ENCODE measurements at regions not wholly inside any gene's neighbourhood (a gene's known extent, or its start where the extent isn't known, plus 50 kb on each side); places are given as distances from the start of the nearest gene placed in this dataset.
A peak's percentile ranks its signal among the peaks of the same experiment; 100 is the strongest.

DNA sequence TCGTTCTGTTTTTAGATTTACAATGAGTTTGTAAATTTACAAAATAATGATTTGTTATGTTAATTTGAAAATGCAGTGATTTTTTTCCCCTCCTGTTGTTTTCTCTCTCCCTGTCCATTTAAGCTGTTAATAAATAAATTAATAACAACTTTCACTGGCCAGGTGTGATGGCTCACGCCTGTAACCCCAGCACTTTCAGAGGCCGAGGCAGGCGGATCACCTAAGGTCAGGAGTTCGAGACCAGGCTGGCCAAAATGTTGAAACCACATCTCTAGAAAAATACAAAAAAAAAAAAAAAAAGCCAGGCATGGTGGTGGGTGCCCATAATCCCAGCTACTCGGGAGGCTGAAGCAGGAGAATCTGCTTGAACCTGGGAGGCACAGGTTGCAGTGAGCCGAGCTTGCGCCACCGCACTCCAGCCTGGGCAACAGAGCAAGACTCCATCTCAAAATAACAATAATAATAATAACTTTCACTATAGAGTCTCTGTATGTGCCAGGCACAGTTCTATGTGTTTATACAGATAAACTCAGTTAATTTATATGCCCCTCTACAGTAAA lies 229.2 kb upstream of the ARGLU1 start:
- Histone ChIP-seq H3K36me3 (no peaks in the 10 kb centered on the region), H3K4me1 (no peaks in the 10 kb centered on the region), H3K9me3 (no peaks in the 10 kb centered on the region), H3K27me3 (no peaks in the 10 kb centered on the region), H3K27ac (no peak overlapping the region), H3K4me3 (no peak overlapping the region)
- no peak for ATAC-seq
- no peak for DNase-seq
- no peak for TF ChIP-seq POLR2A (IDR thresholded peaks at IDR 0.05)
- TF ChIP-seq, protein P1, sequence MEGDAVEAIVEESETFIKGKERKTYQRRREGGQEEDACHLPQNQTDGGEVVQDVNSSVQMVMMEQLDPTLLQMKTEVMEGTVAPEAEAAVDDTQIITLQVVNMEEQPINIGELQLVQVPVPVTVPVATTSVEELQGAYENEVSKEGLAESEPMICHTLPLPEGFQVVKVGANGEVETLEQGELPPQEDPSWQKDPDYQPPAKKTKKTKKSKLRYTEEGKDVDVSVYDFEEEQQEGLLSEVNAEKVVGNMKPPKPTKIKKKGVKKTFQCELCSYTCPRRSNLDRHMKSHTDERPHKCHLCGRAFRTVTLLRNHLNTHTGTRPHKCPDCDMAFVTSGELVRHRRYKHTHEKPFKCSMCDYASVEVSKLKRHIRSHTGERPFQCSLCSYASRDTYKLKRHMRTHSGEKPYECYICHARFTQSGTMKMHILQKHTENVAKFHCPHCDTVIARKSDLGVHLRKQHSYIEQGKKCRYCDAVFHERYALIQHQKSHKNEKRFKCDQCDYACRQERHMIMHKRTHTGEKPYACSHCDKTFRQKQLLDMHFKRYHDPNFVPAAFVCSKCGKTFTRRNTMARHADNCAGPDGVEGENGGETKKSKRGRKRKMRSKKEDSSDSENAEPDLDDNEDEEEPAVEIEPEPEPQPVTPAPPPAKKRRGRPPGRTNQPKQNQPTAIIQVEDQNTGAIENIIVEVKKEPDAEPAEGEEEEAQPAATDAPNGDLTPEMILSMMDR (IDR thresholded peaks at IDR 0.05), result no peak
- WGBS (ENCODE audit: insufficient coverage, low coverage, low lambda C conversion rate, missing lambda C conversion rate), result 33% methylated on average over 7 of the region's 9 CpGs
- intact Hi-C loops (cut with DNase I), result no loop called here

DNA sequence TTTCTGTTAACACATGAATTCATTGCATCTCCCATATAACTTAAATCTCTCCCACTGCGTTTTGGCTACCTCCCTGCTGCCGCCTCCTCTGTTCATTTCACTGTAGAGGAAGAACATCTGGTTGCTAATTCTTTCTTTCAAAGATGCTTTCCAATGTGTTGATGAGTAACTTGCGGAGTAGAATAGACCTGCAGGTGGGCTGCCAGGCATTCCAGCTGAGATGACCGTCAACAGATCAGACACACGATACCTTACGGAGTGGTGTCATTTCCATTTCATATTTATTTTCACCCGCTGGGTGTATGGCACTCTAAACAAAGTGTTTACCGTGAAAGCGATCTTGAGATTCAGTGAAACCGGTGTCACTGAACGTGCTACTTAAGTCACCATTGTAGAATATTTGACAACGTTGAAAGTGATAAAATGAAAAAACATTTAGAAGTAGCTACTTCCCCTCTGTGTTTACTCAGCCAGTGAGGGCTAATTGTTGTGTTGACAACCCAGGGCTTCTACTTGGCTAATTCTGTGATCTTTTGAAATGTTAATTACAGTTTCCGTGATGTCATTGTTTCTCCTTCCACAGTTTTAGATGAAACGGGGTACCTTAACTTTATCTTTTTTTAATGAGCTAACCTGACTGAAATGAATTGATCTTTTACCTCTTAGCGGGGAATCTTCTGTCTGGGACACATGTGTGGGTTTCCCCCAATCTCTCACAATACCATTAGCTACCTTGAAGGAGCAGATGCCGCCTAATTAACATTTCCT lies 228.5 kb upstream of the ARGLU1 start:
- DNase-seq (no peak), ATAC-seq (peak in 1 of 4 donors; percentile 27)
- intact Hi-C loops (cut with DNase I), result no loop called here
- TF ChIP-seq, protein P1 (IDR thresholded peaks at IDR 0.05), result no peak
- TF ChIP-seq POLR2A (IDR thresholded peaks at IDR 0.05), result no peak
- no peaks in the 10 kb centered on the region for H3K4me1 ChIP-seq
- WGBS (ENCODE audit: insufficient coverage, low coverage, low lambda C conversion rate, missing lambda C conversion rate), result 21% methylated on average over 16 of the region's 16 CpGs
- H3K27ac ChIP-seq, result peak overlapping the region in 2 of 3 donors; percentile 10 to 12
- no peaks in the 10 kb centered on the region for H3K9me3 ChIP-seq
- no peaks in the 10 kb centered on the region for H3K27me3 ChIP-seq
- peak overlapping the region in 2 of 3 donors; percentile 4 to 21 for H3K4me3 ChIP-seq
- H3K36me3 ChIP-seq, result no peaks in the 10 kb centered on the region

DNA sequence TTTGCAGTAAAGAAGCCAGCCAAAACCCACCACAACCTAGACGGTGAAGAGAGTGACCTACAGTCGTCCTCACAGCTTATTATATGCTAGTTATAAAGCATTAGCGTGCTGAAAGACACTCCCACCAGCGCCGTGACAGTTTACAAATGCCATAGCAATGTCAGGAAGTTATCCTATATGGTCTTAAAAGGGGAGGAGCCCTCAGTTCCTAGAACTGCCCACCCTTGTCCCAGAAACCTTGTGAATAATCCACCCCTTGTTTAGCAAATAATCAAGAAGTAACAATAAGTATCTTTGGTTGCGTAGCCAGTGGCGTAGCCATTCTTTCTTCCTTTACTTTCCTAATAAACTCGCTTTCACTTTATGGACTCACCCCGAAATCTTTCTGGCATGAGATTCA lies 227.9 kb upstream of the ARGLU1 start:
- Histone ChIP-seq H3K36me3 (no peaks in the 10 kb centered on the region), H3K9me3 (no peaks in the 10 kb centered on the region), H3K27ac (peak overlapping the region in 2 of 3 donors; percentile 10 to 12), H3K4me1 (no peaks in the 10 kb centered on the region), H3K4me3 (peak overlapping the region in 2 of 3 donors; percentile 4 to 21), H3K27me3 (no peaks in the 10 kb centered on the region)
- WGBS (ENCODE audit: insufficient coverage, low coverage, low lambda C conversion rate, missing lambda C conversion rate), result 16% methylated on average over 9 of the region's 9 CpGs
- ATAC-seq, result peak in 3 of 4 donors; percentile 19 to 39 (median 32)
- intact Hi-C loops (cut with DNase I), result no loop called here
- TF ChIP-seq POLR2A (IDR thresholded peaks at IDR 0.05), result no peak
- TF ChIP-seq, protein P1 (IDR thresholded peaks at IDR 0.05), result no peak
- DNase-seq, result no peak

DNA sequence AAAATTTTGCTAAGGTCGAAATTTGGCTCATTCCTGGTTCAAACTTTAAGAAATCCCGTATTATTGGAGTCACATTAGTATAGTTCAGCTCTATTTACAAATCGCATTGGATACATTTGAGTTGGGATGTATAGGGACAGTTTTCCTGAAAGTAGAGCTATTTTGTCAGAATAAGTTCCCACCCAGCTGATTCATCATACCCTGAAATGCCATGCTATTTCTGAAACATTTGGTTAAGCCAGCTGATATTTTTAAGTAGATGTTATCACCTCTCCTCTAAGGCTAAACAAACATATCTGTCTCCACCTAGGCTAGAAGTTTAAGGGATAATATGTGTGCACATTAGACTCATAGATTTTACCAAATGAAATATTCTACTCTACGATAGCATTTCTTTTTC lies 226.2 kb upstream of the ARGLU1 start:
- ATAC-seq, result no peak
- DNase-seq, result no peak

More for the DNA sequence above, 226.2 kb upstream of the ARGLU1 start:
- no peaks in the 10 kb centered on the region for H3K9me3 ChIP-seq
- no peaks in the 10 kb centered on the region for H3K4me1 ChIP-seq
- H3K36me3 ChIP-seq, result no peaks in the 10 kb centered on the region
- no peak overlapping the region for H3K4me3 ChIP-seq
- intact Hi-C loops (cut with DNase I), result no loop called here
- no peak overlapping the region for H3K27ac ChIP-seq
- 44% methylated on average over 4 of the region's 4 CpGs for WGBS (ENCODE audit: insufficient coverage, low coverage, low lambda C conversion rate, missing lambda C conversion rate)
- TF ChIP-seq, protein P1 (IDR thresholded peaks at IDR 0.05), result no peak
- no peak for TF ChIP-seq POLR2A (IDR thresholded peaks at IDR 0.05)
- H3K27me3 ChIP-seq, result no peaks in the 10 kb centered on the region
